DMS53 treated with DMSO at 0.1 percent for 48 hours (cell line): ENCODE measurements at regions not wholly inside any gene's neighbourhood (a gene's known extent, or its start where the extent isn't known, plus 50 kb on each side); places are given as distances from the start of the nearest gene placed in this dataset.
"Not testable (repeated sequence)": the region's sequence is repeated elsewhere in the genome, so short reads cannot be mapped to it uniquely, and the experiment has no call there.

Source experiments
- DNase-seq: peaks from one replicate; lab custom pipeline; 2025; ENCODE audit not compliant: unreplicated experiment; lab: John Stamatoyannopoulos, UW

GRCh38 chr5:23718564-23718963 lies 211.2 kb downstream of the PRDM9 start:
- DNase-seq: no peak

- no peak for DNase-seq
Observed at GRCh38 chr5:23721336-23721735, 213.9 kb downstream of the PRDM9 start.

- peak; percentile 86 for DNase-seq
Observed at GRCh38 chr5:23727271-23727670, 219.9 kb downstream of the PRDM9 start.

GRCh38 chr5:23730023-23730422 lies 222.6 kb downstream of the PRDM9 start:
- no peak for DNase-seq

- DNase-seq: peak; percentile 5
Observed at GRCh38 chr5:23740029-23740428, 232.6 kb downstream of the PRDM9 start.

GRCh38 chr5:23742701-23743100 lies 235.3 kb downstream of the PRDM9 start:
- DNase-seq: no peak

GRCh38 chr5:23755906-23756305 lies 248.5 kb downstream of the PRDM9 start:
- DNase-seq: no peak

- no peak for DNase-seq
Observed at GRCh38 chr5:23756779-23757178, 249.4 kb downstream of the PRDM9 start.

- DNase-seq: no peak
Observed at GRCh38 chr5:23763170-23763569, 255.8 kb downstream of the PRDM9 start.

- DNase-seq: no peak
Observed at GRCh38 chr5:23776684-23777083, 269.3 kb downstream of the PRDM9 start.

- not testable (repeated sequence) for DNase-seq
Observed at GRCh38 chr5:23800307-23800706, 292.9 kb downstream of the PRDM9 start.

GRCh38 chr5:23820765-23821471 lies 313.5 kb downstream of the PRDM9 start:
- DNase-seq: peak; percentile 52

GRCh38 chr5:23823521-23823920 lies 316.1 kb downstream of the PRDM9 start:
- DNase-seq: no peak

- no peak for DNase-seq
Observed at GRCh38 chr5:23825196-23825595, 317.8 kb downstream of the PRDM9 start.

- DNase-seq: no peak
Observed at GRCh38 chr5:23840083-23840482, 332.7 kb downstream of the PRDM9 start.

- DNase-seq: no peak
Observed at GRCh38 chr5:23864786-23865185, 357.4 kb downstream of the PRDM9 start.

GRCh38 chr5:23877847-23878246 lies 370.4 kb downstream of the PRDM9 start:
- no peak for DNase-seq

GRCh38 chr5:23884405-23885031 lies 377.1 kb downstream of the PRDM9 start:
- no peak for DNase-seq

GRCh38 chr5:23893561-23893960 lies 386.2 kb downstream of the PRDM9 start:
- DNase-seq: no peak

GRCh38 chr5:23895614-23896013 lies 388.2 kb downstream of the PRDM9 start:
- no peak for DNase-seq

- no peak for DNase-seq
Observed at GRCh38 chr5:23930985-23931384, 423.6 kb downstream of the PRDM9 start.

- DNase-seq: not testable (repeated sequence)
Observed at GRCh38 chr5:23951261-23951928, 444.0 kb downstream of the PRDM9 start.
